ENCODE measurements at regions not wholly inside any gene's neighbourhood (a gene's known extent, or its start where the extent isn't known, plus 50 kb on each side); places are given as distances from the start of the nearest gene placed in this dataset.

GRCh38 chr13:47415048-47415447 is 518.2 kb upstream of the HTR2A start:
- no peak for TF ChIP-seq CTCF (IDR thresholded peaks at IDR 0.05)
- Histone ChIP-seq H3K27ac (no peak overlapping the region), H3K36me3 (no peaks in the 10 kb centered on the region), H3K9me3 (no peaks in the 10 kb centered on the region), H3K4me3 (no peak overlapping the region), H3K27me3 (no peaks in the 10 kb centered on the region), H3K9ac (ENCODE audit: low read depth in 2 of 2, low read length in 2 of 2) (no peak overlapping the region), H3K4me1 (no peaks in the 10 kb centered on the region)
- no peak for DNase-seq
- intact Hi-C loops (cut with DNase I), result no loop called here

- TF ChIP-seq CTCF (IDR thresholded peaks at IDR 0.05), result no peak
- no peak for DNase-seq
- intact Hi-C loops (cut with DNase I), result no loop called here
- Histone ChIP-seq H3K36me3 (no peaks in the 10 kb centered on the region), H3K27me3 (no peaks in the 10 kb centered on the region), H3K9me3 (no peaks in the 10 kb centered on the region), H3K4me1 (no peaks in the 10 kb centered on the region), H3K4me3 (no peak overlapping the region), H3K9ac (ENCODE audit: low read depth in 2 of 2, low read length in 2 of 2) (no peak overlapping the region), H3K27ac (no peak overlapping the region)
Measured at GRCh38 chr13:47413526-47413925, 516.7 kb upstream of the HTR2A start.

GRCh38 chr13:47413112-47413511 is 516.3 kb upstream of the HTR2A start:
- no peaks in the 10 kb centered on the region for H3K36me3 ChIP-seq
- no peaks in the 10 kb centered on the region for H3K4me1 ChIP-seq
- H3K9me3 ChIP-seq, result no peaks in the 10 kb centered on the region
- H3K9ac ChIP-seq (ENCODE audit: low read depth in 2 of 2, low read length in 2 of 2), result no peak overlapping the region
- no peak overlapping the region for H3K4me3 ChIP-seq
- H3K27me3 ChIP-seq, result no peaks in the 10 kb centered on the region
- no peak for DNase-seq
- no peak for TF ChIP-seq CTCF (IDR thresholded peaks at IDR 0.05)
- H3K27ac ChIP-seq, result no peak overlapping the region
- intact Hi-C loops (cut with DNase I), result no loop called here

- Histone ChIP-seq H3K27me3 (no peaks in the 10 kb centered on the region), H3K4me3 (no peak overlapping the region), H3K36me3 (no peaks in the 10 kb centered on the region), H3K9ac (ENCODE audit: low read depth in 2 of 2, low read length in 2 of 2) (no peak overlapping the region), H3K4me1 (no peaks in the 10 kb centered on the region), H3K27ac (no peak overlapping the region), H3K9me3 (no peaks in the 10 kb centered on the region)
- intact Hi-C loops (cut with DNase I), result no loop called here
- no peak for TF ChIP-seq CTCF (IDR thresholded peaks at IDR 0.05)
- no peak for DNase-seq
Measured at GRCh38 chr13:47409778-47410177, 512.9 kb upstream of the HTR2A start.

- DNase-seq, result no peak
- TF ChIP-seq CTCF (IDR thresholded peaks at IDR 0.05), result no peak
- intact Hi-C loops (cut with DNase I), result no loop called here
- Histone ChIP-seq H3K27ac (no peak overlapping the region), H3K9ac (ENCODE audit: low read depth in 2 of 2, low read length in 2 of 2) (no peak overlapping the region), H3K27me3 (no peaks in the 10 kb centered on the region), H3K9me3 (no peaks in the 10 kb centered on the region), H3K4me1 (no peaks in the 10 kb centered on the region), H3K36me3 (no peaks in the 10 kb centered on the region), H3K4me3 (no peak overlapping the region)
Measured at GRCh38 chr13:47408546-47409319, 511.9 kb upstream of the HTR2A start.

Data from colonic mucosa (tissue), 4 donors.